ENCODE measurements at regions not wholly inside any gene's neighbourhood (a gene's known extent, or its start where the extent isn't known, plus 50 kb on each side); places are given as distances from the start of the nearest gene placed in this dataset.
"Not testable (repeated sequence)": the region's sequence is repeated elsewhere in the genome, so short reads cannot be mapped to it uniquely, and the experiment has no call there.

DNA sequence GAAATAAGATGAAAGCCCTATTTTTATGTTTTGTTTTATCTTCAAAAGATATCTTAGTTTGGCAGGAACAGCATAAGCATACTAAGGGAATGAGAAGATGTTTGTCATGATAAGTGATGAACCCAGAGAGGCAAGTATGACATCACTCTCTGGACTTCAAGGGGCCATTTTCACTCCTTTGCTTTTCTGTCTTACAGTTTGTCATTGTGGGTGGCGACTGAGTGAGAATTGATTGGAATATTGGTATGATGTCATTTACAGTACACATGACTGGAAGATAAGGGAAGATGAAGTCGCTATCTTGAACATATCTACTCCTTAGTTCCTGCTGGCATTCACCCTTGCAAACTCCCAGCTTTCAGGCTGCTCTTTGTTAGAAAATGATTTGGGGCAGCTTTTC lies 258.1 kb upstream of the RAB4A start:
- TF ChIP-seq, protein P1, sequence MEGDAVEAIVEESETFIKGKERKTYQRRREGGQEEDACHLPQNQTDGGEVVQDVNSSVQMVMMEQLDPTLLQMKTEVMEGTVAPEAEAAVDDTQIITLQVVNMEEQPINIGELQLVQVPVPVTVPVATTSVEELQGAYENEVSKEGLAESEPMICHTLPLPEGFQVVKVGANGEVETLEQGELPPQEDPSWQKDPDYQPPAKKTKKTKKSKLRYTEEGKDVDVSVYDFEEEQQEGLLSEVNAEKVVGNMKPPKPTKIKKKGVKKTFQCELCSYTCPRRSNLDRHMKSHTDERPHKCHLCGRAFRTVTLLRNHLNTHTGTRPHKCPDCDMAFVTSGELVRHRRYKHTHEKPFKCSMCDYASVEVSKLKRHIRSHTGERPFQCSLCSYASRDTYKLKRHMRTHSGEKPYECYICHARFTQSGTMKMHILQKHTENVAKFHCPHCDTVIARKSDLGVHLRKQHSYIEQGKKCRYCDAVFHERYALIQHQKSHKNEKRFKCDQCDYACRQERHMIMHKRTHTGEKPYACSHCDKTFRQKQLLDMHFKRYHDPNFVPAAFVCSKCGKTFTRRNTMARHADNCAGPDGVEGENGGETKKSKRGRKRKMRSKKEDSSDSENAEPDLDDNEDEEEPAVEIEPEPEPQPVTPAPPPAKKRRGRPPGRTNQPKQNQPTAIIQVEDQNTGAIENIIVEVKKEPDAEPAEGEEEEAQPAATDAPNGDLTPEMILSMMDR (IDR thresholded peaks at IDR 0.05), result no peak
- Histone ChIP-seq H3K27me3 (no peaks in the 10 kb centered on the region), H3K4me1 (no peaks in the 10 kb centered on the region), H3K4me3 (no peak overlapping the region), H3K9me3 (no peaks in the 10 kb centered on the region), H3K27ac (no peak overlapping the region), H3K36me3 (no peaks in the 10 kb centered on the region)
- DNase-seq (ENCODE audit: low spot score), result no peak

DNA sequence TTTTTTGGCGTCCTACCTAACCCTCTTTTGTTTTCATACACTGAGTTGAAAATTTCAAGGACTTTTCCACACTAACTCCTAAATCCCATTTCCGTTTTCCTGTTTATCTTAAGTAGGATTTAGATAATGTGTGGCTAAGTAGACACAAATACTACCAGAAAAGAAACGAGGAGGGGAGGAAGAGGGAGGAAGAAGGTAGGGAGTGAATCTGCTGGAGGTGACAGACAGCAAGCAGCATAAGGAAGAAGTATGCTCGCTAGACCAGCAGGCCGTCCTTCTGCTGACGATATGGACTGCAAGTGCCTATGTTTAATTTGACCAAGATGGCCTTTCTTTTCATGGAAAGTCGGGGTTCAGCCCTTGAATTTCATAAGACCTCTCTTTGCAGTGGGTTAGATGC lies 256.9 kb upstream of the RAB4A start:
- H3K4me3 ChIP-seq, result no peak overlapping the region
- peaks cover 0 to 5% of the 10 kb centered on the region in 2 donors for H3K9me3 ChIP-seq
- H3K27me3 ChIP-seq, result no peaks in the 10 kb centered on the region
- TF ChIP-seq, protein P1 (IDR thresholded peaks at IDR 0.05), result no peak
- H3K36me3 ChIP-seq, result no peaks in the 10 kb centered on the region
- no peak overlapping the region for H3K27ac ChIP-seq
- DNase-seq (ENCODE audit: low spot score), result no peak
- H3K4me1 ChIP-seq, result no peaks in the 10 kb centered on the region

DNA sequence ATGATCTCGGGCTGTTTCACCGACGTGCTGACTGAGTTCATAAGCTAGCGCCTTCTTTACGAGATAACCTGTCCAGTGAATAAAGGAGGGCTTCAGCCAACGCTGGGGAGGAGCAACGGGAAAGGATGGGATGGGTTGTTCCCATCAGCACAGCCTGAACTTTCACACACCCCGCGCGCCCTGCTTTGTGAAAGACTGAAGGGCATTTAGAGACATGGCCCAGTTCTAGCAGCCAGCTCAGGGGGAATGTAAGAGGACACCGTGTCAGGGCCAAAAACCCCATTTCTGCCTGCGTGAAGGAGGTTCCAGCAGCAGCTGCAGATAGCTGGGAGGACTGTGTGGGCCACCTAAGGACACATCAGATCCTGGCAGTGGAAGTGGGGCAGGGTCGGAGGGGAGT lies 255.1 kb upstream of the RAB4A start:
- Histone ChIP-seq H3K4me3 (no peak overlapping the region), H3K27ac (no peak overlapping the region), H3K36me3 (no peaks in the 10 kb centered on the region), H3K4me1 (no peaks in the 10 kb centered on the region), H3K9me3 (peaks cover 0 to 7% of the 10 kb centered on the region in 2 donors), H3K27me3 (no peaks in the 10 kb centered on the region)
- TF ChIP-seq, protein P1 (IDR thresholded peaks at IDR 0.05), result no peak
- no peak for DNase-seq (ENCODE audit: low spot score)

DNA sequence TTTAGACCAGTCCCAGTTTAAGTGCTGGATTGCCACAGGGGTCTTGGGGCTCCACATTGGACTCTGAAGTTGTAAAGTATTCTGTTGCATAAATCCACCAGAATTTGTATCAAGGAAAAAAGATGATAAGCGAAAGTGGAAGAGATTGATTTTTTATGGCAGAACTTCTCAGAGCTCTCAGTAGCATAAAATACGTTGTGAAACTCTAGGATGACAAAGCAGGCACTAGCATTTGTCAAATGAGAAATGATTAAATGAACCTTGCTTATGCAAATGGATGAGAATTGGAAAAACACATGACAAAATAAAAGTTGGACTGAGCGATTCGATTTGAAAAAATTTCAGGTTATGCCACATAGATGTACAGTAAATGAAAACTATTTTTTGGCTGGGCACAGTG lies 253.8 kb upstream of the RAB4A start:
- peaks cover 0 to 7% of the 10 kb centered on the region in 2 donors for H3K9me3 ChIP-seq
- no peak overlapping the region for H3K4me3 ChIP-seq
- TF ChIP-seq, protein P1 (IDR thresholded peaks at IDR 0.05), result no peak
- H3K36me3 ChIP-seq, result no peaks in the 10 kb centered on the region
- no peak for DNase-seq (ENCODE audit: low spot score)
- H3K27me3 ChIP-seq, result no peaks in the 10 kb centered on the region
- H3K27ac ChIP-seq, result no peak overlapping the region
- no peaks in the 10 kb centered on the region for H3K4me1 ChIP-seq

DNA sequence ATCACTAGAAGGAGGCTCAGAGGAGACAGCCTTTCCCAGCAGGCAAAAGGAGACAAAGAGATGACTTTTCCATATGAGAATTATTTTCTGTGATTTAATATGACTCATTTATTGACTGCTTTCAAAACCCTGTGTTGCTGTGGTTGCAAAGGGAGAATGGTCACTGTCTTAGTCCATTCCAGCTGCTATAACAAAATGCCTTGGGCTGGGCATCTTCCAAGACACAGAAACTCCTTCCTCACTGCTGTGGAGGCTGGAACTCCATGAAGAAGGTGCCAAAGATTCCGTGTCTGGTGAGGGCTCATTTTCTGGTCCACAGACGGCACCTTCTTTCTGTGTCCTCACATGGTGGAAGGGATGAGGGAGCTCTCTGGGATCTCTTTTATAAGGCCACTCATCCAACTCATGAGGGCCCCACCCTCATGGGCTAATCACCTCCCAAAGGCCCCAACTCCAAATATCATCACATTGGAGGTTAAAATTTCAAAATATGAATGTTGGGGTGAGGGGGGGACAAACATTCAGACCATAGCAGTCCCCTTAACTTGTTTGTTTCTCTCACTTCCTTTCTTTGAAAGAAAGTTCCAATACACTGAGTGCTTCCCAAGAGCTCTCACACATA lies 252.1 kb upstream of the RAB4A start:
- Histone ChIP-seq H3K4me3 (no peak overlapping the region), H3K9me3 (peaks cover 0 to 7% of the 10 kb centered on the region in 2 donors), H3K27me3 (no peaks in the 10 kb centered on the region), H3K4me1 (peaks cover 0 to 10% of the 10 kb centered on the region in 2 donors), H3K27ac (no peak overlapping the region), H3K36me3 (no peaks in the 10 kb centered on the region)
- TF ChIP-seq, protein P1 (IDR thresholded peaks at IDR 0.05), result no peak
- no peak for DNase-seq (ENCODE audit: low spot score)

DNA sequence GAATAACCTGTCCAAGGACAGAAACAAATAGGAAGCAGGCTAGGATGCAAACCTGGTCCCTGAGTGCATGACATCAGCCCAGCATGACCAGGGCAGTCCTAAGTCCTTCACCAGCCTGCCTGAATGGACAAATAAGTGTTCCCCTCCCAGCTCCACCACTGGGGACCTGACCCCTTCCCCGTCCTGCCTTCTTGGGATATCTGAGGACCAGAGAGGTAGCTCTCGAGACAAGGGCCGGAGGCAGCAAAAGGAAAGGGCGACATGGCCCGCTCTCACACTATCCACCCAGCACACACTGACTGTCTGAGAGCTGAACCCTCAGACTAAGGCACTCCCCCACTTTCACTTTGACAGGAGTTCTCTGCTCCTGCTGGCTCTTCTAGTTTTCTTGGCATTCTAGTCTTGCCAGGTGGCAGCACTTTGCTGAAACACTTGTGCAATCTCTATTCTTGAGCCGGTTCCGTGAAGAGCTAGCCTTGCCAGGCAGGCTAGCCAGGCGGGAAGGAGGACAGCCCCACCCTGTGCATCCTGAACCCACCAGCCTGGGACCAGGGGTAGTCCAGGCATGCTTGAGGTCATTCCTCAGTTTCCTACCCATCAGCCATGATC lies 251.1 kb upstream of the RAB4A start:
- peaks cover 0 to 20% of the 10 kb centered on the region in 2 donors for H3K4me1 ChIP-seq
- H3K36me3 ChIP-seq, result no peaks in the 10 kb centered on the region
- H3K27ac ChIP-seq, result no peak overlapping the region
- H3K9me3 ChIP-seq, result peaks cover 0 to 7% of the 10 kb centered on the region in 2 donors
- DNase-seq (ENCODE audit: low spot score), result no peak
- TF ChIP-seq, protein P1 (IDR thresholded peaks at IDR 0.05), result no peak
- no peak overlapping the region for H3K4me3 ChIP-seq
- no peaks in the 10 kb centered on the region for H3K27me3 ChIP-seq

GRCh38 chr1:229021034-229021433 lies 249.9 kb upstream of the RAB4A start:
- H3K9me3 ChIP-seq; DNase-seq (ENCODE audit: low spot score); H3K27me3 ChIP-seq; H3K27ac ChIP-seq; H3K36me3 ChIP-seq; H3K4me3 ChIP-seq: not testable (repeated sequence)
- H3K4me1 ChIP-seq, result peaks cover 0 to 24% of the 10 kb centered on the region in 2 donors
